ENCODE measurements at regions not wholly inside any gene's neighbourhood (a gene's known extent, or its start where the extent isn't known, plus 50 kb on each side); places are given as distances from the start of the nearest gene placed in this dataset.
"Not testable (repeated sequence)": the region's sequence is repeated elsewhere in the genome, so short reads cannot be mapped to it uniquely, and the experiment has no call there.

DNA sequence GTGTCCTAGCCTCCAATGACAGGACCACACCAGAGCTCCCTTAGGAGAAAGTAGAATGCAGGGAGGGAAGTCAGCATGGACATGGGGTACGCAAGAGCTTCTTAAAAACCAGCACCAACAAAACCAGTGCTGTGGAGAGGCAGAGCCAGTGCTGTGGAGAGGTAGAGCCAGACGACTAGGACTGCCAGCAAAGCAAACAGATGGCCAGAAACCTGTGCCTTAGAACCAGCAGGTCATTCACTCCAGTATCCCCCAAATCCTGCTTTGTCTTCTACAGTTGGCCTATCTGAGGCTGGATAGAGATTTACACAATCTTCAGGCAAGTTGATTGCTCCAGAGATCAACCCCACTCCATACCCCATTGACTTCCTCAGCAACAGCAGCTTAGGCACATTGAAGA lies 459.9 kb upstream of the CAMK1G start:
- no peak for DNase-seq (ENCODE audit: low read depth in 4 of 4, low spot score in 2 of 4)

DNA sequence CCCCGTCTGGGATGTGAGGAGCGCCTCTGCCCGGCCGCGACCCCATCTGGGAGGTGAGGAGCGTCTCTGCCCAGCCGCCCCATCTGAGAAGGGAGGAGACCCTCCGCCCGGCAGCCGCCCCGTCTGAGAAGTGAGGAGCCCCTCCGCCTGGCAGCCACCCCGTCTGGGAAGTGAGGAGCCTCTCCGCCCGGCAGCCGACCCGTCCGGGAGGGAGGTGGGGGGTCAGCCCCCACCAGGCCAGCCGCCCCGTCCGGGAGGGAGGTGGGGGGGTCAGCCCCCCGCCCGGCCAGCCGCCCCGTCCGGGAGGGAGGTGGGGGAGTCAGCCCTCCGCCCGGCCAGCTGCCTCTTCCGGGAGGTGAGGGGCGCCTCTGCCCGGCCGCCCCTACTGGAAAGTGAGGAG lies 454.4 kb upstream of the CAMK1G start:
- DNase-seq (ENCODE audit: low read depth in 4 of 4, low spot score in 2 of 4): not testable (repeated sequence)

DNA sequence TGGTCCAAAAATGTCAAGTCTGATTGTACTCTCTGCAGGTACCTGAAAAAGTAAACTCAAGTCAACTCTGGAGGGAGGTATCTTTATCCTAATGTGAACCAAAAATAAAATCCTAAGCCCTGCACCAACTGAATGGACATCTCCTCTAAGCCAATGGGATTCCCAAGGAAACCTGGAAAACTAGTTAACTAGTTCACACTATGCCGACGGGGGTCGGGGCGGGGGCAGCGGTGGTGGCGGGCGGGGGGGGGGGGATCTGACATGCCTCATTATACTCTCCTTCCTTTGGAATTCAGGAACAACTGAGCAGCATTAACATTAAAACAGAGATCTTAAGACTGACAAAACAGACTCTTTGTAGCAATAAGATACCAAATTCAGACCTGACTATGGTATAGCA lies 452.6 kb upstream of the CAMK1G start:
- DNase-seq (ENCODE audit: low read depth in 4 of 4, low spot score in 2 of 4): no peak

DNA sequence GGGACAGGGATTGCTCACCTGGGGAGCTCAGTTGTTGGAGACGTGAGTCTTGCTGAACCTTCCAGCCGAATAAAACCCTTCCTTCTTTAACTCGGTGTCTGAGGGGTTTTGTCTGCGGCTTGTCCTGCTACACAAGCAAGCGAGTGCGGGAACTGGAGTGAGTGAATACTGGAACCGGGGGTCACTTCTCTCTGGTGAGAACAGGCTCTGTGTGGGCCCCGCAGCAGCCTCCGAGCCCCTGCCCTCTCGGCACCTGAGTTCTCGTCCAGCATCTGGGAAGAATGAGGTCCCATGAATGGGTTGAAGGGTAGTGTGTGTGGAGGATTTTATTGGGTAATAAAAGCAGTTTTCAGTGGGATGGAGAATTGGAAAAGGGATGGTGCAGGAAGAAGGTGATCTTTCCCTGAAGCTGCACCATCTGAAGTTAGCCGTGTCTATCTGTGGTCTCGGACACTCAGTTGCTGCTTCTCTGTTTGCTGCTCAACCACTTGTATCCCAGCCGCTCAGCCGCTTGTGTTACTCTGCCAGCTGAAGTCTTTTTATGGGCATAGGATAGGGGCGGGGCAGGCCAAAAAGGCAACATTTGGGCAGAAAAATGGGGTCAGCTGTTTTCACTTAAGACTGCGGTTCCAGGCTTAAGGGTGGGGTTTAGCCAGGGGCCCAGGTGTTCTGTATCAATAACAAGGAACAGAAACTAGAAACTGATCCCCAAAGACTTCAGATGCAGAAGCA lies 450.6 kb upstream of the CAMK1G start:
- DNase-seq (ENCODE audit: low read depth in 4 of 4, low spot score in 2 of 4): no peak

DNA sequence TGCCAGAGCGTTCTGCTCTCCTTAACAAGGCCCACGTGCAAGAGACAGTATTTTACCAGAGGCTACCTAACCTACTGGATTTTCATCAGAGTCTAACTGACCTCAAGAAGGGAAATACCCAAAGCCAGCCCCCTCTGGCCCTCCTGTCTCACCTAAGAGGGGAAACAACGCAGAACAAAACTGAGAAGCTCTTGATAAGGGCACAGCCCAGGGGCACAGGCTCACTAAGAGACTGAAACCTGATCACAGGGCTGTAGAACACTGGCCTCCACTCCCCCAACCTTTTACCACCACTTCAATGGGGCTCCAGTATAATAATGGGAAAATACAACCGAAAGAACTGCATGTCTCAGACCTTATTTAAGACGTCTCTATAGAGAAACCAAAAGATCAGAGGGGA lies 449.5 kb upstream of the CAMK1G start:
- no peak for DNase-seq (ENCODE audit: low read depth in 4 of 4, low spot score in 2 of 4)

DNA sequence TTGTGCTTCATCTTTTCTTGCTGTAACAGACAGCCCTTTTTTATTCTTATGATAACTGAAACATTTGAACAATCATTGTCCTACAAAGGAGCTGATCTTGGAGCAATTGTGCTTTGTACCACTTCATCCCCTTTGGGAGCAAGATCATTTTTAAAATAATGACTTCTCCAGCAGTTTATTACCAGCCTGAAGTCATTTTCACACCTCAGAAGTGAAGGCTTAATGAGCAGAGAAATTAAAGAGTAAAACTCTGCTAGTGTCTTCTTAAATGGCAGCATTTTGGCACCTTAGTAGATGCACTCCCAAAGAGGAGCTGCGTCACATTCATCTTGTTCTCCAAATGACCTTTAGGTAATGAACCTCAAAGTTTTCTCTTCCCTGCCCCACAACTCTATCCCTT lies 439.6 kb upstream of the CAMK1G start:
- no peak for DNase-seq (ENCODE audit: low read depth in 4 of 4, low spot score in 2 of 4)

DNA sequence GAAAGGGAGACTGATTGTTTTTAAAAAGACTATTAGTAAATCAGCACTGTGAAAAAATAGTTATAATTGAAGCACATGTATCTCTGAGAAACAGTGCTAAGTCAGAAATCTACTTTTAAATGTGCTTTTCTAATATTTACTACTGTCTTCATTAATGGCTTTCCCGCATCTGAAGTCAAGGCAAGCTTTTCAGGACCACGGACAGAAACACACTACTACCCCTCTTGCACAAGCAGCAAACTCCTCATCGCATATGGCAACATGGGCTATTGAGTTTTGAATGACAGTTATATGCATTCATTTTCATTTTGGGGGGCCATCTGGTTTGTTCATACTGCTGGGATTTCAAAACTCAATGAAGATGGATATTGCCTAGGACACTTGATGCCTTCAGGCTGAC lies 433.4 kb upstream of the CAMK1G start:
- peak; percentile 23 to 78 (median 42) for DNase-seq (ENCODE audit: low read depth in 4 of 4, low spot score in 2 of 4)

DNA sequence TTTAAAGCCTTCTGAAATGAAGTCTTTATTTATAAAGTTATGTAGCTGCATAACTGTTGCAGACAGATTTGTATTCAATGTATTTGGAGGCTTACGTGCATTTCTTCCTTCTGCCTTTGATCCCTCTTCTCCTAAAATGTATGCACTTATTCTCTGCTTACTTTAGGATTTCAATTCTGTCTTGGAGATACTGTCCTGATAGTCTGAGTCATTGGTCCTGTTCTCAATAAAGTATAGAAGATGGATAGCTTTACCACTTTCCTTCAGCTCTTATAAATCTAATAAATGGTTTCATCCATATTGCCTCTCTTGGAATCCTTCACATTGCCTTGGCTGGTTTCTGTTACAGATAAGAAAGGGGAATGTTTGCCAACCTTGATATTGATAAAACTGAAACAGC lies 430.1 kb upstream of the CAMK1G start:
- DNase-seq (ENCODE audit: low read depth in 4 of 4, low spot score in 2 of 4): no peak

DNA sequence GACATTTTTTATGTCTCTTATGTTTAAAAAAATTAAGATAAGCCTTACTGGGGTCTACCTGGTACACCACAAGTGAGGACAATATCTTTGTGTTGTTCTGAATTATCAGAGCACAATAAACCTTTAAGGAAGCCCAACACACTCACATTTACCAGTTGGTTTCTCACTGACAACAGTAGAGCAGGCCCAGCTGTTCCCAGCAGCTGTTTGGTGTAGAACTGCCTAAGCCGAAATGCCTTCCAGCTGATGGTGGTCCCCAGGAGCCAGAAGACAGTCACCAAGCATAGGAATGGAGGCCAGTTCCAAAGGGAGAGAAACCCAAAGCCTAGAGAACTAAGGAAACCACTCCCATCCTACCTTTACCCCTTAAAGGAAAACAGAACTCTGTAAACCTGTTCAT lies 428.6 kb upstream of the CAMK1G start:
- DNase-seq (ENCODE audit: low read depth in 4 of 4, low spot score in 2 of 4): no peak

DNA sequence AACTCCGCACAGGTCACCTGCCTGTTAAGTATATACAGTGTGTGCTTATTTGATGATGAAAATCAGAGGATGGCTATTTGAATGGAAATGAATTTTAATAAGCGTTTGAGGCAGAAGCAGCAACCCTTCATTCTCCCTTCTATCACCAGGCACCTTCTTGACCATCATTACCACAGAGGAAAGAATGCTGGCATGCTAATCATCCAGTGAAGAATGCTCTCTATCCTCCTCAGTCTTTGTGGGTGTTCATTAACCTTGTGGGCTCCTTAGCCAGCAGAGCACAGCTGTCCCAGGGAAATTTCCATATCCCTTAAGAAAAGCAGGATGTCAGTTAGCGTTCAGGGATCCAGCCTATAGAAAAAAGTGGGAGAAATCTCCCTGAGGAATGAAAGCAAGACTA lies 428.0 kb upstream of the CAMK1G start:
- no peak for DNase-seq (ENCODE audit: low read depth in 4 of 4, low spot score in 2 of 4)

DNA sequence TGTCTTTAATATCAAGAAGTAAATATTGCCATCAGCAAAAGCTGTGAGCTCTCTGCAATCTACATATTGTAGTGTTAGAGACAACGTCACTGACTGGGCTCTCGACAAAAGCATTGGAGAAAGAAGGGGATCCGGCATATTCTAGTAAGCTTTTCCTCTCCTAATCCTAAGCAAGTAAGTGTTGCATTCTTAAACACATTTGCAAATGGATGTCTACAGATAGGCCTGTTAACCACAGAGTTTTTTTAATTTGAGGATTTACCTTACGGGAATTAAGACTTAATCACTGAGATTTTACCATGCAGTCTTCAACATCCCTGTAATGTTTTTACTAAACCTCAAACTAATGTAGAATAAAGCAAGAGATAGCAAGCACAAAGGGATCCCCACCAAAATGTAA lies 426.5 kb upstream of the CAMK1G start:
- no peak for DNase-seq (ENCODE audit: low read depth in 4 of 4, low spot score in 2 of 4)

DNA sequence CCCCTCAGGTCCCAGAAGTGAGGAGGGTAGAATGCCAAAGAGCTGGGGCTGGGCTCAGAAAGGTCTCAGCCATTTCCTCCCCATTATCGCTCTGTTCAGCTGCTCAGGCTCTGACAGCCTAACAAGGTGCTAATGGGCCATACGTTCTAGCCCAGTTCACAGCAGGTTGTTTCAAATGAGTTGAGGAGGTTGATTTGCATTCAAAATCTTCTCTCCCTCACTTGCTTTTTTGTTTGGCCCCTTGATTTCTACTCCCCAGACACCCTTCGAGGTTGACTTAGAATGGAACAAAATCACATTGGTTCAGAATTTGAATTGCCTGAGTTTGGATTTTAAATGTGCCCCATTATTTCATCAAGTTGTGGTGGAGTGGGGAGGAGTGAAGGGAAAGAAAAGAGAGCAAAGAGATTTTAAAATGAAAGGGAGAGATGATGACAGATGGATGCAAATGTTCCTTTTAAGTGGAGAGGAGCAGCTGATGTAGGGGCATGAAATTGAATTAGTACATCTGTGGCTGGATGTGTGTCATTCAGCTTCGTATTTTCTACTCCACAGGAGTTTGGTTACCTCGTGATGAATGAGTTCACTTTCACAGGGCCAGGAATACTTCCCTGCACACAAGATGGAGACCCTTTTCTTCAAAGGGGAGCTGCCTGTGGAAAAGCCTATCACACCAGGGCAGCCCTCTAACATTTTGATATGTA lies 425.8 kb upstream of the CAMK1G start:
- DNase-seq (ENCODE audit: low read depth in 4 of 4, low spot score in 2 of 4): no peak

DNA sequence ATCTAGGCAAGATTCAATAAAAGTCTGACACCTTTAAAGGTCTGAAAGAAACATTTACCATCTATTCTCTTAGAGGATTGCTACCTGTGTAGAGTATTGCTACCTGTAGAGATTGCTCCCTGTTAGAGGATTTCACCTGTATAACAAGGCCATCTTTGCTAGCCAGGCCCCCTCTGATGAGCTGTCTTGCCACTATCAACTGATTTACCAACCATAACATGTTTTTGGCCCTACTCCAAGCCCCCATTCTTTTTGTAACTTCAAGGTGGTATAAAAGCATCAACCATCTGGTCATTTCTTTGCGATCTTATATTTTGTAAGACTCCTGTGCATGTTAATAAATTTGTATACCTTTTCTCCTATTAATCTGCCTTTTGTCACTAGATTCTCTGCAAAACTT lies 424.7 kb upstream of the CAMK1G start:
- DNase-seq (ENCODE audit: low read depth in 4 of 4, low spot score in 2 of 4): no peak

DNA sequence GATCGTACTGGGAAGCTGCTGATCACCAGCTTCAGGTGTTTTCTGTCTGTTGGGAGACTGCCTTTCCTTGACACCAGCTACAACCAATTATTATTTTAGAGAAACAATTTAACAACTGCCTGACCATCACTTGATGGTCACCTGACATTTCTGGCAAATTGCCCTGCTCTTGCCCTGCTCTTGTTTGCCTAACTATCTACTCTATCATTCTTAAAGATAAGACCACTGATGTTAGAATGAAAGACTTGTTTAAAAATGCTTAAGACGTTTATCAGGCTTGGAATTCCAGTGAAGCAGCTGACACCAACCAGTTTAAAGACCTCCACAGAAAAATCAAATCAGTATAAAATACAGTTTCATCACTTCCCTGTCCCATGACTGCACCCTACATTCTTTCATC lies 423.3 kb upstream of the CAMK1G start:
- DNase-seq (ENCODE audit: low read depth in 4 of 4, low spot score in 2 of 4): no peak

DNA sequence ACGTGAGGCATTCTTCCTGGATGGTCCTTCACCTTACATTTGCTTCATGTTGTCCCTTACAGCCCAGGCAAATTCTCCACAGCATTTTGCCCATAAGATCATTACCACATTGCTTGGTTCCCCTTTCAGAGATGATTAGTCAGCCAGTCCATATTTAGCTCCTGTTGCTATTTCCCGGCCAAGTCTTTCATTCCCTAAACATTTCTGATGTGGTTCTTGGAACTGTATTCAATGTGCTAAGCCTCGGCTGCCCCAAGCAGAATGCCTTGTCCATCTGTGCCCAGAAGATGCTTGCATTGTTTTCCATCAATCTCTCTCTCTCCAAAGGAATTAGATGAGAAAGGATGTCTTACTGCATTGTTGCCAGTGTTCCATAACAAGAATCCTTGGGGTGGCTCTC lies 420.9 kb upstream of the CAMK1G start:
- no peak for DNase-seq (ENCODE audit: low read depth in 4 of 4, low spot score in 2 of 4)

DNA sequence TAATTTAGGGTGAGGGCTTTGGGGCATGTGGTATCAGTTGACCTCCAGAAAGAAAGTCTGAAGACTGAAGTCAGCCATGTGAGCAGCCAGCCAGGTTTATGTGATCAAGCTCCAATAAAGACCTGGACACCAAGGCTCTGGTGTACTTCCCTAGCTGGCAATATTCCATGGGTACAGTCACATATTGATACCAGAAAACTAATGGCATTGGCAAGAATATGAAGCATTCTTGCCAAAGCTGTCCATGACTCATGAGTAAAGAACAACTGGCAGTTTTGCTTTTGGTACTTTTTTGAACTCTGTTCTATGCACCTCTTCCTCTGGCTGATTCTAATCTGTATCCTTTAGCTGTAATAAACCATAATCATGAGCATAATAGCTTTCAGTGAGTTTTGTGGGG lies 415.3 kb upstream of the CAMK1G start:
- no peak for DNase-seq (ENCODE audit: low read depth in 4 of 4, low spot score in 2 of 4)

DNA sequence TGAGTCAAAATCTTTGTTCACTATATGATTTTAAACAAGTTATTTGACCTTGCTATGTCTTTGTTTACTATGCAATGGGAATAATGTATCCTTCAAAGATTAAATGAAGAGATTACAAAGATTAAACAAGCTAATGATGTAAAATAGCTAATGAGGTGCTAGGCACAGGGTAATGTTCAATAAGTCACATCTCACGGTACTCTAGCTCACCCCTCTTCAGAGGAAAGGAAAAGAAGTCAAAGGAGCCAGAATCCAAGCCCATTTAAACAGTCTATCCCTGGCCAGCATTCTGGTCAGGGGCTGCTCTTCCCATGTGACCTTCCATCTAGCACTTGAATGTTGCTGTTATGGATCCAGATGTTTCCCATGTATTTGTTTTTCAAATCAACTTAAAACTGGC lies 412.4 kb upstream of the CAMK1G start:
- DNase-seq (ENCODE audit: low read depth in 4 of 4, low spot score in 2 of 4): no peak

DNA sequence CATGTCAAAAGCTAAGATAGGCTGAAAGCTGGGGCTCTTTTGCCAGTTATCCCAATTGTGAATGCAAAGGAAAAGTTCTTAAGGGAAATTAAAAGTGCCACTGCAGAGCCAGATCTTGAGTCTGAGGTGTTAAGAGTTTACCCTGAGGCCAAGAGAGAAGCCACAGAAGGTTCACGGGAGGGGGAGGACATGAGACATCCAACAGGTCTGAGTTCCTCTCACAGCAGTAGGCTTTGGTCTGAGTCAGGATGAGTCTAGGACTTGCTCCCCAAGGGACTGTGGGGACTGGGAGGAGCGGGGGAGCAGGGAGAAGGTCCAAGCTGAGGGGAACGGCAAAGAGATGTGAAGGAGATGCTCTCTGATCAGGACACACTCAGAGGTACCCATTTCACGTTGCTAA lies 411.2 kb upstream of the CAMK1G start:
- DNase-seq (ENCODE audit: low read depth in 4 of 4, low spot score in 2 of 4): no peak

DNA sequence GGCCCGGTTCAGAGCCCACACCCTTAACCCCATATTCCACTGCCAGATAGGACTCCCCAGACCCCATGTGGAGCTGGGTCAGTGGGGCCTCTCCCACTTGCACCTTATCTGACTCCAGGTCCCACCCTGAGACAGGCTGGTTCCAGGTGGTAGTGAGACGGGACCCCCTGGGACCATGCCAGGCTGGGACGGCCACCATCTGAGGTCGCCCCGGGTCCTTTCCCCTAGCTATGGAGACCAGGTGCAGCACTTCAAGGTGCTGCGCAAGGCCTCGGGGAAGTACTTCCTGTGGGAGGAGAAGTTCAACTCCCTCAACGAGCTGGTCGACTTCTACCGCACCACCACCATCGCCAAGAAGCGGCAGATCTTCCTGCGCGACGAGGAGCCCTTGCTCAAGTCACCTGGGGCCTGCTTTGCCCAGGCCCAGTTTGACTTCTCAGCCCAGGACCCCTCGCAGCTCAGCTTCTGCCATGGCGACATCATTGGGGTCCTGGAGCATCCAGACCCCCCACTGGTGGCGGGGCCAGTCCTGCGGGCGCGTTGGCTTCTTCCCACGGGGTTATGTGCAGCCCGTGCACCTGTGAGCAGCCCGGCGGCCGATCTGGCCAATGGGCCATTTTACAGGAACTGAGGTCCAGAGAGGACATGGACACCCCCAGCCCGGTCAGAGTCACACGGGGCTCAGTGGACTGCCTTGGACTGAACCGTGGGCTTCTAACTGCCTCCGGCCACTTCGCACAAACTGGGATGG lies 410.5 kb upstream of the CAMK1G start:
- not testable (repeated sequence) for DNase-seq (ENCODE audit: low read depth in 4 of 4, low spot score in 2 of 4)

DNA sequence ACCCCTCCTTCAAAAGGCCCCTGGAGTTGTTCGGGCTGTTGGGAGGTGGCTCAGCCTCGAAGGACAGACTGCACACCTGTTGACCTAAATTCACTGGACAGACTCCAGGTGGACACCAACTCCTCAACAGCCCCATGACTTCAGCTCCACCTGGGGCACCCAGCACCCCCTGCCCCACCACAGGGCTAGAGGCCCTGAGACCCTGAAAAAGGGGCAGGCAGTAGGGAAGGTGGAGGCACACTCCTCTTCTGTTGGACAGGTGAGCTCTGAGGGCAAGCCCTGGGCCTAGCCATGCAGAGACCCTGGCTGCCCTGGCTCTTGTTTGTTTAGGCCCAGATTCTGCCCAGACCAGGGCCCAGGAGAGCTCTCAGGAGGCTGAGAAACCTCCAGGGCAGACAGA lies 409.7 kb upstream of the CAMK1G start:
- DNase-seq (ENCODE audit: low read depth in 4 of 4, low spot score in 2 of 4): not testable (repeated sequence)

DNA sequence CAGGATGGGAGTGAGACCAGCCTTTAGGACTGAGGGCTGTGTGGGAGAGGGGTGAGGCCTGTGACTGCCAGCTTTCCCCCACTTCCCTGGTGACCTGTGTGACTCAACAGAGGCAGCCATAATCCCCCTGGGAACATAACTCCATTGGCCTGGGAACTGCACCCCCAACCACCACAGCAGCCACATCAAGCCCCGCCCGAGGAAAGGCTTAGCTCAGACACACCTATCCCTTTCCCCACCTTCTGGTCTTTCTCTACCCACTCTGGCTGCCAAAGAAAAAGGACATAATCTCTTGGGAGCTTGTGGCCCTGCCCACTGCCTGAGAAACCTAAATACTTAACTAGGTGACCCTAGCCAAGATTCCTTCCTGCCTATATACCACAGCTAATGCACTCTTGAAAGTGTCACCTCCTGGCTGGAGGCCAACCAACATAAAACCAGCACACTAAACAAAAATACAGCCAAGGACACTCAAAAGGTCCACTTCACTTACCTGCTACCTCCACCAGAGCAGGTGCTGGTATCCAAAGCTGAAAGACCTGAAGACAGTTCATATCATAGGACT lies 406.6 kb upstream of the CAMK1G start:
- DNase-seq (ENCODE audit: low read depth in 4 of 4, low spot score in 2 of 4): no peak

DNA sequence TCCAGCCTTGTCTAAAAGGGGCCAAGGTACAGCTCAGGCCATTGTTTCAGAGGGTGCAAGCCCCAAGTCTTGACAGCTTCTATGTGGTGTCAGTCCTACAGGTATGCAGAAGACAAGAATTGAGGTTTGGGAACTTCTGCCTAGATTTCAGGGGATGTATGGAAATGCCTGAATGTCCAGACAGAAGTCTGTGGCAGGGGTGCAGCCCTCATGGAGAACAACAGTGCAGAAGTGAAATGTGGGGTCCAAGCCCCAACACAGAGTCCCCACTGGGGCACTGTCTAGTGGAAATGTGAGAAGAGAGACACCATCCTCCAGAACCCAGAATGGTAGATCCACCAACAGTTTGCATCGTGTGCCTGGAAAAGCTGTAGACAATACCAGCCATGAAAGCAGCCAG lies 400.3 kb upstream of the CAMK1G start:
- DNase-seq (ENCODE audit: low read depth in 4 of 4, low spot score in 2 of 4): no peak

Data from left renal cortex interstitium (tissue), 4 donors.